ENCODE measurements at regions not wholly inside any gene's neighbourhood (a gene's known extent, or its start where the extent isn't known, plus 50 kb on each side); places are given as distances from the start of the nearest gene placed in this dataset.

- TF ChIP-seq CTCF (IDR thresholded peaks at IDR 0.05; ENCODE audit: low read length), result no peak
- no peak for TF ChIP-seq EZH2 (IDR thresholded peaks at IDR 0.05; ENCODE audit: borderline replicate concordance, low read length)
Observed at GRCh38 chr1:90394247-90394646, 322.9 kb downstream of the BARHL2 start.
